ENCODE measurements at regions not wholly inside any gene's neighbourhood (a gene's known extent, or its start where the extent isn't known, plus 50 kb on each side); places are given as distances from the start of the nearest gene placed in this dataset.
"Not testable (repeated sequence)": the region's sequence is repeated elsewhere in the genome, so short reads cannot be mapped to it uniquely, and the experiment has no call there.

- Mint-ChIP-seq H3K4me3 (ENCODE audit: low read depth) (no peak overlapping the region), H3K27me3 (peaks cover 20% of the 10 kb centered on the region), H3K27ac (no peak overlapping the region)
Measured at GRCh38 chr1:157380523-157380922, 171.8 kb downstream of the FCRL5 start.

GRCh38 chr1:157377280-157377713, 175.0 kb downstream of the FCRL5 start:
- not testable (repeated sequence) for H3K27ac Mint-ChIP-seq; H3K9me3 Mint-ChIP-seq (ENCODE audit: low read depth); H3K4me3 Mint-ChIP-seq (ENCODE audit: low read depth); H3K4me1 Mint-ChIP-seq (ENCODE audit: low read depth); H3K36me3 Mint-ChIP-seq (ENCODE audit: insufficient read depth)
- TF ChIP-seq, protein P1, sequence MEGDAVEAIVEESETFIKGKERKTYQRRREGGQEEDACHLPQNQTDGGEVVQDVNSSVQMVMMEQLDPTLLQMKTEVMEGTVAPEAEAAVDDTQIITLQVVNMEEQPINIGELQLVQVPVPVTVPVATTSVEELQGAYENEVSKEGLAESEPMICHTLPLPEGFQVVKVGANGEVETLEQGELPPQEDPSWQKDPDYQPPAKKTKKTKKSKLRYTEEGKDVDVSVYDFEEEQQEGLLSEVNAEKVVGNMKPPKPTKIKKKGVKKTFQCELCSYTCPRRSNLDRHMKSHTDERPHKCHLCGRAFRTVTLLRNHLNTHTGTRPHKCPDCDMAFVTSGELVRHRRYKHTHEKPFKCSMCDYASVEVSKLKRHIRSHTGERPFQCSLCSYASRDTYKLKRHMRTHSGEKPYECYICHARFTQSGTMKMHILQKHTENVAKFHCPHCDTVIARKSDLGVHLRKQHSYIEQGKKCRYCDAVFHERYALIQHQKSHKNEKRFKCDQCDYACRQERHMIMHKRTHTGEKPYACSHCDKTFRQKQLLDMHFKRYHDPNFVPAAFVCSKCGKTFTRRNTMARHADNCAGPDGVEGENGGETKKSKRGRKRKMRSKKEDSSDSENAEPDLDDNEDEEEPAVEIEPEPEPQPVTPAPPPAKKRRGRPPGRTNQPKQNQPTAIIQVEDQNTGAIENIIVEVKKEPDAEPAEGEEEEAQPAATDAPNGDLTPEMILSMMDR (IDR thresholded peaks at IDR 0.05; ENCODE audit: unreplicated experiment), result peak; percentile 61
- peak; percentile 49 for DNase-seq (ENCODE audit: low spot score, unreplicated experiment)
- peaks cover 15% of the 10 kb centered on the region for H3K27me3 Mint-ChIP-seq

More at GRCh38 chr1:157380523-157380922, 171.8 kb downstream of the FCRL5 start:
- peaks cover 1% of the 10 kb centered on the region for H3K4me1 Mint-ChIP-seq (ENCODE audit: low read depth)
- no peak for DNase-seq (ENCODE audit: low spot score, unreplicated experiment)
- TF ChIP-seq, protein P1 (IDR thresholded peaks at IDR 0.05; ENCODE audit: unreplicated experiment), result no peak
- H3K9me3 Mint-ChIP-seq (ENCODE audit: low read depth), result no peaks in the 10 kb centered on the region
- no peaks in the 10 kb centered on the region for H3K36me3 Mint-ChIP-seq (ENCODE audit: insufficient read depth)

DNA sequence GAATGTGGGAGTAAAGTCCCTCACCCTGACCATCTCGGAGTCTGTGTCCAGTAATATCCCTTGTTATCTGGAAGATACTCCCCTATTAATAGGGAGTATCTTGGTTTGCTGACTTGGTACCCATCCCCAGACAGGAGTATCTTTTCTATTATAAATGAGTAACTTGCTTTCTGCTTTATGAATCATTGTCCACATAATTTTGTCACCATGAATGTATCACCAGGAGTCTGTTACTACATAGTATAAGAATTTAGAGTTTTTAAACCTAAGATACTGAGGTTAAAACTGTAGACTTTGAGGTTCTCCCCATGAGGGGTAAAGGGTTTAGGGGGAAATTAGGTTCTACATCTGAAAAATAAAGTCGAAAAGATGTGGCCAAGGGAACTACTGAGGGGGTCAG, 175.6 kb downstream of the FCRL5 start:
- peaks cover 15% of the 10 kb centered on the region for H3K27me3 Mint-ChIP-seq
- no peak overlapping the region for H3K4me3 Mint-ChIP-seq (ENCODE audit: low read depth)
- H3K36me3 Mint-ChIP-seq (ENCODE audit: insufficient read depth), result no peaks in the 10 kb centered on the region
- H3K9me3 Mint-ChIP-seq (ENCODE audit: low read depth), result no peaks in the 10 kb centered on the region
- peaks cover 3% of the 10 kb centered on the region for H3K4me1 Mint-ChIP-seq (ENCODE audit: low read depth)
- TF ChIP-seq, protein P1 (IDR thresholded peaks at IDR 0.05; ENCODE audit: unreplicated experiment), result no peak
- DNase-seq (ENCODE audit: low spot score, unreplicated experiment), result no peak
- H3K27ac Mint-ChIP-seq, result no peak overlapping the region

DNA sequence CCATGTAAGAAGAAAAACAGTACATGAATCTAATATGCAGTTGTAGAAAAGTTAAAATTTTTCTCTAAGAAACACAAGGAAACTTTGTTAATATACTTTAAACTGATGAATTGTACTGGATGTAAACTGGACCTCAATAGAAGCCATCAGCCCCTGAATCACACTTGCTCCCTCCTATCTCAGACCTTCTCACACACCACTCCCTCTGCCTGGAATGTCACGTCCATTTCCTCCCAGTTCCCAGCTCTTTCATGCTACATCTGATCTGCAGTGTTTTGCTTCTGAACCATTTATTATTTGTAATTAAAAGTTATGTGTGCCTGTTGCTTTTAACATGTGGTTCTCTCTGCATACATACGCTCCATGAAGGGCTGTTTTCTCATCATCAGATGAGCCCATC, 180.0 kb downstream of the FCRL5 start:
- peak overlapping the region; percentile 60 for H3K27ac Mint-ChIP-seq
- not testable (repeated sequence) for H3K36me3 Mint-ChIP-seq (ENCODE audit: insufficient read depth); H3K9me3 Mint-ChIP-seq (ENCODE audit: low read depth); DNase-seq (ENCODE audit: low spot score, unreplicated experiment); H3K4me3 Mint-ChIP-seq (ENCODE audit: low read depth); H3K27me3 Mint-ChIP-seq
- H3K4me1 Mint-ChIP-seq (ENCODE audit: low read depth), result peaks cover 11% of the 10 kb centered on the region

DNA sequence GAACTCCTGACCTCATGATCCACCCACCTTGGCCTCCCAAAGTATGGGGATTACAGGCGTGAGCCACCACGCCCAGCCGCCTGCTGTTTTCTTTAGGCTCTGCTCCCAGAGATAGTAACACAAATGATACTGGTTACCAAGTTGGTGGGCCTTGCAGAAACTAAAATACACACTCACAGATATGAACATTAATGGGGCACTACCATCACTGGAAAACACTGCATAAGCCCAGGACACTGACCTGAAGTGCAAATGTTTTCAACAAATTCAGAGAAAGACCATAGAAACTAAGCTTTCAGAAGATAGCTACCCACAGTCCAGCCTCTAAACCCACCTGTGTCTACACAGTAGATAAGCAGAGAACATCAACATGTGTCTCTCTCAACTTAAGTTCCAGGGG, 180.5 kb downstream of the FCRL5 start:
- no peak overlapping the region for H3K4me3 Mint-ChIP-seq (ENCODE audit: low read depth)
- TF ChIP-seq, protein P1 (IDR thresholded peaks at IDR 0.05; ENCODE audit: unreplicated experiment), result no peak
- peaks cover 4% of the 10 kb centered on the region for H3K27me3 Mint-ChIP-seq
- peaks cover 10% of the 10 kb centered on the region for H3K4me1 Mint-ChIP-seq (ENCODE audit: low read depth)
- no peaks in the 10 kb centered on the region for H3K9me3 Mint-ChIP-seq (ENCODE audit: low read depth)
- H3K27ac Mint-ChIP-seq, result no peak overlapping the region
- DNase-seq (ENCODE audit: low spot score, unreplicated experiment), result no peak
- H3K36me3 Mint-ChIP-seq (ENCODE audit: insufficient read depth), result no peaks in the 10 kb centered on the region

- Mint-ChIP-seq H3K27ac (peak overlapping the region; percentile 64), H3K4me3 (ENCODE audit: low read depth) (no peak overlapping the region), H3K4me1 (ENCODE audit: low read depth) (peaks cover 10% of the 10 kb centered on the region), H3K27me3 (peaks cover 4% of the 10 kb centered on the region), H3K36me3 (ENCODE audit: insufficient read depth) (no peaks in the 10 kb centered on the region), H3K9me3 (ENCODE audit: low read depth) (no peaks in the 10 kb centered on the region)
- TF ChIP-seq, protein P1 (IDR thresholded peaks at IDR 0.05; ENCODE audit: unreplicated experiment), result no peak
- DNase-seq (ENCODE audit: low spot score, unreplicated experiment), result no peak
Measured at GRCh38 chr1:157371221-157371620, 181.1 kb downstream of the FCRL5 start.

All from progenitor cell of endocrine pancreas (in vitro differentiated cells).